WERI-Rb-1 (cell line): ENCODE measurements at regions not wholly inside any gene's neighbourhood (a gene's known extent, or its start where the extent isn't known, plus 50 kb on each side); places are given as distances from the start of the nearest gene placed in this dataset.

Experiments
- DNase-seq: peaks from one replicate; pipeline ENCODE4 v3.0.0-alpha.2; 2020
- H3K27ac ChIP-seq: fragments of 250-450 bp; sonication (Bioruptor Pico); 2 replicates; pipeline ENCODE4 v1.5.1; 2020; ENCODE audit warnings: mild to moderate bottlenecking, moderate library complexity
- H3K27me3 ChIP-seq: fragments of 250-450 bp; sonication (Bioruptor Pico); 2 replicates; pipeline ENCODE4 v1.5.1; 2021; ENCODE audit warnings: mild to moderate bottlenecking, low read depth, moderate library complexity; ENCODE audit not compliant: insufficient read depth, severe bottlenecking
- H3K36me3 ChIP-seq: fragments of 250-450 bp; sonication (Bioruptor Pico); 2 replicates; pipeline ENCODE4 v1.5.1; 2020; ENCODE audit warnings: mild to moderate bottlenecking, moderate library complexity
- H3K4me3 ChIP-seq: 2 replicates; pipeline ENCODE4 v1.5.1; 2011; ENCODE audit warnings: low read depth, mild to moderate bottlenecking, control low read depth, low read length
- H3K9me3 ChIP-seq: fragments of 250-450 bp; sonication (Bioruptor Pico); 2 replicates; pipeline ENCODE4 v1.5.1; 2021; ENCODE audit warnings: mild to moderate bottlenecking, moderate library complexity; ENCODE audit not compliant: severe bottlenecking
- TF ChIP-seq, protein P1 (sequence below): IDR thresholded peaks from 2 replicates; pipeline ENCODE4 v1.5.1; 2011; ENCODE audit warnings: low read depth, mild to moderate bottlenecking, control low read depth, inconsistent platforms, low read length

DNA sequence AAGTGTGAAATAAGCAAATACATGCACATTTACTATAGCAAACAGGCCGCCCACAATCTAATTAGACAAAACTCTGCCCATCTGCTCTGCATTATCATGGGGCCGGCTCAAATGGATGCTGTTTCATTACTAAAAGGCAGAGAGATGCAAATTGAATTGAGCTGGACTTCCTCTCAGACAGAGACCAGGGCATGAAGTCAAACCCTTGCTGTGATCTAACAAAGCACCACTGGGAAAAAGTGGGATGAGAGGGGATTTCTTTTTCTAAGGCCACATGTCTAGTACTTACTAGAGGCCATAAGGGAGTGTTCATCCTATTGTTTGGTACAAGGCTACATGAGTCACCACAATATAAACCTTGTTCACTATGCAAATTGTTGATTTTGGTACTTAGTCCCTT is 614.7 kb downstream of the ISL1 start:
- H3K9me3 ChIP-seq, result no peaks in the 10 kb centered on the region
- DNase-seq, result peak; percentile 8
- TF ChIP-seq, protein P1, sequence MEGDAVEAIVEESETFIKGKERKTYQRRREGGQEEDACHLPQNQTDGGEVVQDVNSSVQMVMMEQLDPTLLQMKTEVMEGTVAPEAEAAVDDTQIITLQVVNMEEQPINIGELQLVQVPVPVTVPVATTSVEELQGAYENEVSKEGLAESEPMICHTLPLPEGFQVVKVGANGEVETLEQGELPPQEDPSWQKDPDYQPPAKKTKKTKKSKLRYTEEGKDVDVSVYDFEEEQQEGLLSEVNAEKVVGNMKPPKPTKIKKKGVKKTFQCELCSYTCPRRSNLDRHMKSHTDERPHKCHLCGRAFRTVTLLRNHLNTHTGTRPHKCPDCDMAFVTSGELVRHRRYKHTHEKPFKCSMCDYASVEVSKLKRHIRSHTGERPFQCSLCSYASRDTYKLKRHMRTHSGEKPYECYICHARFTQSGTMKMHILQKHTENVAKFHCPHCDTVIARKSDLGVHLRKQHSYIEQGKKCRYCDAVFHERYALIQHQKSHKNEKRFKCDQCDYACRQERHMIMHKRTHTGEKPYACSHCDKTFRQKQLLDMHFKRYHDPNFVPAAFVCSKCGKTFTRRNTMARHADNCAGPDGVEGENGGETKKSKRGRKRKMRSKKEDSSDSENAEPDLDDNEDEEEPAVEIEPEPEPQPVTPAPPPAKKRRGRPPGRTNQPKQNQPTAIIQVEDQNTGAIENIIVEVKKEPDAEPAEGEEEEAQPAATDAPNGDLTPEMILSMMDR, result no peak

DNA sequence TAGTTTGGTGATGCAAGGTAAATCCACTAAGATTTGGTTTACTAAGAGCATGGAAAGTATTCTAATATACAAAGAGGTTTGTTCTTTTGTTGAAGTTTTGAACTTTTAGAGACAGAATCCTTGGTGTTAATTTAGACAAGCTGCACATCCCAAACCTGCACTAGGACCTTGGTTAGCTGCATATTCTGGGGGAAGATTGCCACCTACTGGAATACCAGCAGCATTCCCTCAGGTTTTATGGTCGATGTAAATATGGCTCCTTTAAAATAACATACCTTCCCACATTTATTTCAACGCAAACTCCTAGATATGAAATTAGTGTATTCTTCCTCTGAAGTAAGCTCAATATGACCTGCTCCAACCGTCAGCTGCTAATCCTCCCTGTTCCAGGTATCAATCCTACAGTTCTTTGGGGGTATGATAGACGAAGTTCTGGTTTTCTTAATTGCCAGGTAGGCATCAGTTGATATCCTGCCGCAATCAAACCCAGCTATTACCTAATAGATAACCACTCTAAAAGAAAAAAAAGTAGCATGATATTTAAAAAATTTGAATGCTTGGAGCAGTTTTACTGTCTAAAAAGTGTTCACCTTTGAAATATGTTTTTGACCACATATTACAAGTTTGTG is 624.1 kb downstream of the ISL1 start:
- no peak overlapping the region for H3K27ac ChIP-seq
- H3K36me3 ChIP-seq, result no peaks in the 10 kb centered on the region
- no peaks in the 10 kb centered on the region for H3K27me3 ChIP-seq
- DNase-seq, result peak; percentile 12
- H3K9me3 ChIP-seq, result no peaks in the 10 kb centered on the region
- TF ChIP-seq, protein P1, result peak; percentile 71
- H3K4me3 ChIP-seq, result peak overlapping the region; percentile 12; the same call in 1 of the 2 replicates

More for the DNA sequence above, 614.7 kb downstream of the ISL1 start:
- Histone ChIP-seq H3K27ac (no peak overlapping the region), H3K27me3 (no peaks in the 10 kb centered on the region), H3K4me3 (no peak overlapping the region), H3K36me3 (no peaks in the 10 kb centered on the region)

DNA sequence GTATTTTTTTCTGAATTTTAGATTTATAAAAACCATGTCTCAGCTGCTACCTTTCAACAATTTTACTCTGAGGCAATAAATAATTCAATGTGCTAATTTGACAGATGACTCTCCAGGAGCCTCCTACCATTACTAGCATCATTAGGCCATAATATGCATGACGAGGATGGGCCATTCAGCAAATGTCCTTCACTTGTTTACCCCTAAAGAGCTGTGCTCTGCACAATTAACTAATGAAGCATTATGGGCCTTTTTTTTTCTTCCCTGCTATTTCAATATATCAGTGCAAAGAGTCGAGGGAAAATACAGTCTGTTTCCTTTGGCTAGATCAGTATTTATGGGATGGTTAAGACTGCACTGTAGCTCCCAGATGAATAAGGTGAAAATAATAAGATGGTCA is 627.2 kb downstream of the ISL1 start:
- Histone ChIP-seq H3K9me3 (no peaks in the 10 kb centered on the region), H3K27ac (no peak overlapping the region), H3K36me3 (no peaks in the 10 kb centered on the region), H3K27me3 (no peaks in the 10 kb centered on the region), H3K4me3 (no peak overlapping the region)
- no peak for DNase-seq
- TF ChIP-seq, protein P1, result no peak

DNA sequence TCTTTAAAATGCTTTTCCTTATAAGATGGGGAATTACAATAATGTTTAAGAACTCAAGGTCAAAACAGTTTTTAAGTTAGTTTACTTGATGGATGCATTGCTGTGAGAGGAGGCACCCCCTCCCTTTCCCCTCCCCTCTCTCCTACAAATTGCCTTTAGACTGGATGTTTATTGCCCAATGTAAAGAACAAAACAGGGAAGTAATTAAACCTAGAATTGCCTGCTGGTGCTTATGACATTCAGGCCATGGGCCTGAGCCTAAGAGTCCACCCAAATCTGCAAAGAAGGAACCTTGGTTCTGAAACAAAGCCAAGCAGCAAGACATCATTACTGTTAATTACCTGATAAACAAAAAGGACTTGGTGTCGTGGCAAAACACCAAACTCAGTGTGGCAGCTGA is 630.3 kb downstream of the ISL1 start:
- TF ChIP-seq, protein P1, result no peak
- Histone ChIP-seq H3K4me3 (no peak overlapping the region), H3K27me3 (no peaks in the 10 kb centered on the region), H3K36me3 (no peaks in the 10 kb centered on the region), H3K9me3 (no peaks in the 10 kb centered on the region), H3K27ac (no peak overlapping the region)
- DNase-seq, result no peak

DNA sequence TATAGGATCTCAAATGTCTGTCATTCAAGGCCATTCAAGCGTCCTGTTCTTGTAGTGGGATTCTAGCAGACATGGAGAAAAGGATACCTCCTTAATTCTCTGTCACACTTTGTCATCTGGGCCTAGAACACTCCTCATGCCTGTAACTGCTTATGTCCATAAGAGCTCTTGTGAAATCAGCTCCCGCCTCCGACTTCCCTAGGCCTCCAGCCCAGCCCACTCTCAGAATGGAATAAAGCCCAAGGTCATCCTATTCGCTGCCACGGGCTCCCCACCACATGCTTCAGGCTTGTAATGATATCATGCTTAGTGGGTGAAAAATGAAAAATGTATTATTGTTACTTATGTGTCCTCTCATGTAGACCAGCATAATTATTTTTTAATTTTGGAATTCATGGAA is 632.5 kb downstream of the ISL1 start:
- TF ChIP-seq, protein P1, result no peak
- no peaks in the 10 kb centered on the region for H3K36me3 ChIP-seq
- DNase-seq, result no peak
- no peak overlapping the region for H3K4me3 ChIP-seq
- H3K27ac ChIP-seq, result no peak overlapping the region
- H3K27me3 ChIP-seq, result no peaks in the 10 kb centered on the region
- H3K9me3 ChIP-seq, result no peaks in the 10 kb centered on the region

DNA sequence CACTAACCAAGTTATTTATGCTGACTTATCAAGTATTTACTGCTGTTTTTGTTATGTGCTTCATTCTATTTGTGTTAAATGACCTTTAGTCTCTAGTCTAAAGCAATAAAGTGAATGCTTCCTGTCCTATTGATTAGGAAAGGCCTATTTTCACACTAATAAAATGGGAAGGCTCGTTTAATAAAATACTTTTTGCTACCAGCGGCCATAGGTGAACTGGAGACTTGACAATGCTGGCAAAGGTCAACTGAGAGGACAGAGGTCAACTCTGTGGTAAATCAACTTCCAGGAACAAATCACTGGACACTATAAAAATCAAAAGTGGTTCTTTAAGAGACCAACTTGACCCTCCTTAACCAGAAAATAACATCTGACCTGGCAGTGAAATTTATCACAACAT is 634.3 kb downstream of the ISL1 start:
- Histone ChIP-seq H3K4me3 (no peak overlapping the region), H3K9me3 (no peaks in the 10 kb centered on the region), H3K27ac (no peak overlapping the region), H3K27me3 (no peaks in the 10 kb centered on the region), H3K36me3 (no peaks in the 10 kb centered on the region)
- no peak for DNase-seq
- TF ChIP-seq, protein P1, result no peak
